Muscle layer of duodenum (tissue), 2 donors: ENCODE measurements at regions not wholly inside any gene's neighbourhood (a gene's known extent, or its start where the extent isn't known, plus 50 kb on each side); places are given as distances from the start of the nearest gene placed in this dataset.

Source experiments
- H3K27ac ChIP-seq: one replicate; pipeline ENCODE4 v1.7.0; 2013; ENCODE audit warnings: mild to moderate bottlenecking, low read length
- H3K27me3 ChIP-seq: one replicate; pipeline ENCODE4 v1.7.0; 2013; ENCODE audit warnings: low read depth, mild to moderate bottlenecking, control low read depth, low read length
- H3K36me3 ChIP-seq, 2 donors: one replicate each; pipeline ENCODE4 v1.7.0; 2013; ENCODE audit warnings: low read length in 2 of 2, control low read depth in 1 of 2, mild to moderate bottlenecking in 1 of 2; ENCODE audit not compliant: insufficient read depth in 2 of 2, control insufficient read depth in 1 of 2
- H3K4me1 ChIP-seq, 2 donors: one replicate each; pipeline ENCODE4 v1.7.0; 2013; ENCODE audit warnings: low read length in 2 of 2, mild to moderate bottlenecking in 2 of 2, control low read depth in 1 of 2, moderate library complexity in 1 of 2; ENCODE audit not compliant: insufficient read depth in 2 of 2, control insufficient read depth in 1 of 2
- H3K4me3 ChIP-seq, 2 donors: one replicate each; pipeline ENCODE4 v1.7.0; 2013; ENCODE audit warnings: low read length in 2 of 2, low read depth in 1 of 2, mild to moderate bottlenecking in 1 of 2
- H3K9me3 ChIP-seq, 2 donors: one replicate each; pipeline ENCODE4 v1.7.0; 2013; ENCODE audit warnings: low read length in 2 of 2, control low read depth in 1 of 2, mild to moderate bottlenecking in 1 of 2; ENCODE audit not compliant: control insufficient read depth in 1 of 2
- donor health status: healthy.

GRCh38 chr6:170130201-170130621, 160.7 kb downstream of the DLL1 start:
- H3K9me3 ChIP-seq: no peaks in the 10 kb centered on the region
- H3K36me3 ChIP-seq: no peaks in the 10 kb centered on the region
- H3K27ac ChIP-seq: no peak overlapping the region
- H3K27me3 ChIP-seq: no peaks in the 10 kb centered on the region
- H3K4me1 ChIP-seq: peaks cover 0 to 10% of the 10 kb centered on the region in 2 donors
- no peak overlapping the region for H3K4me3 ChIP-seq

GRCh38 chr6:170129691-170130171, 161.1 kb downstream of the DLL1 start:
- Histone ChIP-seq H3K9me3 (no peaks in the 10 kb centered on the region), H3K27ac (no peak overlapping the region), H3K27me3 (no peaks in the 10 kb centered on the region), H3K4me1 (peaks cover 0 to 10% of the 10 kb centered on the region in 2 donors), H3K4me3 (no peak overlapping the region), H3K36me3 (no peaks in the 10 kb centered on the region)

GRCh38 chr6:170128811-170129681, 161.8 kb downstream of the DLL1 start:
- peaks cover 0 to 10% of the 10 kb centered on the region in 2 donors for H3K4me1 ChIP-seq
- no peak overlapping the region for H3K27ac ChIP-seq
- H3K36me3 ChIP-seq: no peaks in the 10 kb centered on the region
- no peaks in the 10 kb centered on the region for H3K9me3 ChIP-seq
- H3K27me3 ChIP-seq: no peaks in the 10 kb centered on the region
- no peak overlapping the region for H3K4me3 ChIP-seq

GRCh38 chr6:170128346-170128745, 162.5 kb downstream of the DLL1 start:
- Histone ChIP-seq H3K27ac (no peak overlapping the region), H3K36me3 (no peaks in the 10 kb centered on the region), H3K27me3 (no peaks in the 10 kb centered on the region), H3K9me3 (no peaks in the 10 kb centered on the region), H3K4me3 (no peak overlapping the region), H3K4me1 (peaks cover 0 to 10% of the 10 kb centered on the region in 2 donors)

- no peaks in the 10 kb centered on the region for H3K9me3 ChIP-seq
- H3K27ac ChIP-seq: no peak overlapping the region
- no peaks in the 10 kb centered on the region for H3K27me3 ChIP-seq
- H3K4me1 ChIP-seq: peaks cover 0 to 10% of the 10 kb centered on the region in 2 donors
- H3K4me3 ChIP-seq: no peak overlapping the region
- H3K36me3 ChIP-seq: no peaks in the 10 kb centered on the region
These were observed 163.7 kb downstream of the DLL1 start for GRCh38 chr6:170127151-170127550.

GRCh38 chr6:170125456-170126300, 165.2 kb downstream of the DLL1 start:
- Histone ChIP-seq H3K4me3 (no peak overlapping the region), H3K36me3 (no peaks in the 10 kb centered on the region), H3K27me3 (no peaks in the 10 kb centered on the region), H3K9me3 (no peaks in the 10 kb centered on the region), H3K27ac (no peak overlapping the region), H3K4me1 (peaks cover 0 to 10% of the 10 kb centered on the region in 2 donors)

- Histone ChIP-seq H3K36me3 (no peaks in the 10 kb centered on the region), H3K9me3 (peaks cover 0 to 1% of the 10 kb centered on the region in 2 donors), H3K4me1 (peaks cover 0 to 6% of the 10 kb centered on the region in 2 donors), H3K27me3 (no peaks in the 10 kb centered on the region), H3K27ac (no peak overlapping the region), H3K4me3 (no peak overlapping the region)
These were observed 166.0 kb downstream of the DLL1 start for GRCh38 chr6:170124836-170125235.

GRCh38 chr6:170124150-170124549, 166.7 kb downstream of the DLL1 start:
- Histone ChIP-seq H3K4me3 (no peak overlapping the region), H3K27ac (no peak overlapping the region), H3K9me3 (peaks cover 0 to 3% of the 10 kb centered on the region in 2 donors), H3K36me3 (no peaks in the 10 kb centered on the region), H3K27me3 (no peaks in the 10 kb centered on the region), H3K4me1 (no peaks in the 10 kb centered on the region)

- H3K4me1 ChIP-seq: no peaks in the 10 kb centered on the region
- no peak overlapping the region for H3K27ac ChIP-seq
These were observed 168.2 kb downstream of the DLL1 start for GRCh38 chr6:170122651-170123050.

GRCh38 chr6:170117111-170117972, 173.5 kb downstream of the DLL1 start:
- Histone ChIP-seq H3K27me3 (no peaks in the 10 kb centered on the region), H3K4me3 (no peak overlapping the region), H3K27ac (no peak overlapping the region), H3K36me3 (no peaks in the 10 kb centered on the region), H3K4me1 (no peaks in the 10 kb centered on the region), H3K9me3 (peaks cover 0 to 3% of the 10 kb centered on the region in 2 donors)

More at GRCh38 chr6:170122651-170123050, 168.2 kb downstream of the DLL1 start:
- Histone ChIP-seq H3K4me3 (no peak overlapping the region), H3K9me3 (peaks cover 0 to 3% of the 10 kb centered on the region in 2 donors), H3K27me3 (no peaks in the 10 kb centered on the region), H3K36me3 (no peaks in the 10 kb centered on the region)
